ENCODE measurements at regions not wholly inside any gene's neighbourhood (a gene's known extent, or its start where the extent isn't known, plus 50 kb on each side); places are given as distances from the start of the nearest gene placed in this dataset.
"Not testable (repeated sequence)": the region's sequence is repeated elsewhere in the genome, so short reads cannot be mapped to it uniquely, and the experiment has no call there.

DNA sequence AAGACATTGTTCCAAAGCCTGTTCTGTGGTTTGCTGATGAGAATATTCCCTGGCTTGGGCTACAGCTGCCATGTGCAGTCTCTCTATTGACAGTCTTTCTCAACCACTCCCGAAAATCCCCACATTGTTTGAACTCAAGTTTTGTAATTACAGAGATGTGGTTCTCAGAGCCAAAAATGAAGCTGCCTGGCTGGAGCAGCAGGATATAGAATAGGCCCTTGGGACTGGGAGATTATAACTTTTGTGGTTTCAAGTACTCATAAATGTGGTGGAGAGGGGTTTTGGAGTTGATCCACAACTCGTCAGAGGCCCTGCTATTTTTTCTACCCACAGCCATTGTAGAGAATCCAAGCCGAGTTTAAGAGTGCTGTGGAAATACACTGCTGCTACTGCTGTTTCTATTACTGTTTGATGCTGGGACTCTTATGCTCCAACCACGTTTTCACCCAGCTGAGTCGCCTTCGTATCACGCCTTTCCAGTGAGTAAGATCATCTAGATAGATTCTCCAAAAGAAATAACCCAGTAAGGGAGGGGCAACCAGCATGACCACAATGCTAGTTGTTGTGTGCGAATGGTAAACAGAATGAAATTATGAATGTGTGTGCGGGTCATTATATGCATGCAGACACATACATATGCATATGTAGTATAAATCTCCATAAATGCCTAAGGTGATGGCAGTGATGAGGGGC lies 57.1 kb upstream of the ATXN3L start:
- H3K9me3 ChIP-seq, result no peaks in the 10 kb centered on the region
- H3K4me3 Mint-ChIP-seq, result no peak overlapping the region
- peaks cover 0 to 25% of the 10 kb centered on the region in 2 donors for H3K27me3 Mint-ChIP-seq
- H3K9me3 Mint-ChIP-seq, result no peaks in the 10 kb centered on the region
- H3K27ac ChIP-seq (ENCODE audit: low read length), result no peak overlapping the region
- CTCF ChIA-PET, result interaction anchor here in 1 of 2 donors (0.6 kb wide), 1 partner anchor 490 kb away, joined by 3 read pairs; no protein-coding TSS in a partner anchor
- no peaks in the 10 kb centered on the region for H3K4me1 ChIP-seq (ENCODE audit: control insufficient read depth in 1 of 2, extremely low read depth in 1 of 2, insufficient read depth in 2 of 2, low read length in 2 of 2)
- peaks cover 0 to 2% (median 0%) of the 10 kb centered on the region in 3 donors for H3K4me1 Mint-ChIP-seq
- DNase-seq (no peak), ATAC-seq (replicated peaks in 1 of 4) (no peak)
- no peaks in the 10 kb centered on the region for H3K27me3 ChIP-seq (replicated peaks in 1 of 2; ENCODE audit: control insufficient read depth in 2 of 2, extremely low read depth in 1 of 2, insufficient read depth in 2 of 2, low read length in 1 of 2)
- POLR2A ChIA-PET, result no interaction called here
- no CpG with 5 or more reads among the region's 9 CpGs for WGBS (ENCODE audit: insufficient coverage)
- H3K36me3 Mint-ChIP-seq, result no peaks in the 10 kb centered on the region
- no peaks in the 10 kb centered on the region for H3K36me3 ChIP-seq (ENCODE audit: control insufficient read depth in 2 of 2, extremely low read depth in 1 of 2, insufficient read depth in 1 of 2, low read length in 1 of 2)
- no peak overlapping the region for H3K27ac Mint-ChIP-seq
- no peak overlapping the region for H3K4me3 ChIP-seq (ENCODE audit: control insufficient read depth in 1 of 2, extremely low read depth in 1 of 2, low read length in 1 of 2)

DNA sequence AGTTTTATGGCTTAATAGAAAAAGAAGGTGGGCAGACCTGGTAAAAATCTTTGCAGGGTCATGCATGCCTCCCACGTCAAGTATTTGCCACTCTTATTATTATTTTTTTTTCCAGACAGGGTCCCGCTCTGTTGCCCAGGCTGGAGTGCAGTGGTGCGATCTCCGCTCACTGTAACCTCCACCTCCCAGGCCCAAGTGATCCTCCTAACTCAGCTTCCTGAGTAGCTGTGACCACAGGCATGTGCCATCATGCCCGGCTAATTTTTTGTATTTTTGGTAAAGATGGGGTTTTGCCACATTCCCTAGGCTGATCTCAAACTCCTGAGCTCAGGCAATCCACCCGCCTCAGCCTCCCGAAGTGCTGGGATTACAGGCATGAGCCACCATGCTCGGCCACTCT lies 55.7 kb upstream of the ATXN3L start:
- H3K27ac ChIP-seq (ENCODE audit: low read length); H3K9me3 ChIP-seq; H3K4me1 ChIP-seq (ENCODE audit: control insufficient read depth in 1 of 2, extremely low read depth in 1 of 2, insufficient read depth in 2 of 2, low read length in 2 of 2); H3K36me3 Mint-ChIP-seq; CTCF ChIA-PET; H3K4me3 Mint-ChIP-seq; POLR2A ChIA-PET; ATAC-seq (replicated peaks in 1 of 4); H3K27me3 ChIP-seq (replicated peaks in 1 of 2; ENCODE audit: control insufficient read depth in 2 of 2, extremely low read depth in 1 of 2, insufficient read depth in 2 of 2, low read length in 1 of 2); H3K9me3 Mint-ChIP-seq; H3K36me3 ChIP-seq (ENCODE audit: control insufficient read depth in 2 of 2, extremely low read depth in 1 of 2, insufficient read depth in 1 of 2, low read length in 1 of 2); H3K4me3 ChIP-seq (ENCODE audit: control insufficient read depth in 1 of 2, extremely low read depth in 1 of 2, low read length in 1 of 2); H3K27ac Mint-ChIP-seq; DNase-seq; H3K4me1 Mint-ChIP-seq: not testable (repeated sequence)
- WGBS (ENCODE audit: insufficient coverage), result no CpG with 5 or more reads among the region's 8 CpGs
- peaks cover 0 to 24% of the 10 kb centered on the region in 2 donors for H3K27me3 Mint-ChIP-seq

DNA sequence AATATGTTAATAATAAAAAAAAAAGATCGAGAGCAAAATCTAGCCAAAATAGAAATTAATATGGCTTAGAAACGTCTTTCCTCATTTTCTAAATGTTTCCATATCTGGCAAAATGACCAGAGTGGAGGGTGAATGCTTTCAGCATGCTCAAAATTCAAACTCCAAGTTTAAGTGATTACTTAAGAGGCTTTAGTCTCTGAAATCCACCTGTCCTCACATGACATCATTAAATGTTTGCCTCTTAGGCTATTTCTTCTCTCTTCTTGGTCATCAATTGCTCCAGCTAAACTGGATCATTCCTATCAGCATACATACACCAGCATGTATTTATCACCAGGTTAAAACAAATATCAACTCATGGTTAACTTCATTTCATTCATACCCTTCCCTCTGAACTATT lies 54.5 kb upstream of the ATXN3L start:
- H3K9me3 Mint-ChIP-seq, result no peaks in the 10 kb centered on the region
- no CpG with 5 or more reads among the region's 2 CpGs for WGBS (ENCODE audit: insufficient coverage)
- H3K9me3 ChIP-seq, result no peaks in the 10 kb centered on the region
- no peaks in the 10 kb centered on the region for H3K36me3 ChIP-seq (ENCODE audit: control insufficient read depth in 2 of 2, extremely low read depth in 1 of 2, insufficient read depth in 1 of 2, low read length in 1 of 2)
- H3K4me1 ChIP-seq (ENCODE audit: control insufficient read depth in 1 of 2, extremely low read depth in 1 of 2, insufficient read depth in 2 of 2, low read length in 2 of 2), result no peaks in the 10 kb centered on the region
- CTCF ChIA-PET, result no interaction called here
- no peak overlapping the region for H3K27ac ChIP-seq (ENCODE audit: low read length)
- H3K4me3 ChIP-seq (ENCODE audit: control insufficient read depth in 1 of 2, extremely low read depth in 1 of 2, low read length in 1 of 2), result no peak overlapping the region
- peaks cover 0 to 2% (median 0%) of the 10 kb centered on the region in 3 donors for H3K4me1 Mint-ChIP-seq
- ATAC-seq (replicated peaks in 1 of 4), result no peak
- POLR2A ChIA-PET, result no interaction called here
- peaks cover 0 to 25% of the 10 kb centered on the region in 2 donors for H3K27me3 Mint-ChIP-seq
- no peaks in the 10 kb centered on the region for H3K36me3 Mint-ChIP-seq
- H3K27ac Mint-ChIP-seq, result no peak overlapping the region
- no peaks in the 10 kb centered on the region for H3K27me3 ChIP-seq (replicated peaks in 1 of 2; ENCODE audit: control insufficient read depth in 2 of 2, extremely low read depth in 1 of 2, insufficient read depth in 2 of 2, low read length in 1 of 2)
- no peak for DNase-seq
- no peak overlapping the region for H3K4me3 Mint-ChIP-seq

DNA sequence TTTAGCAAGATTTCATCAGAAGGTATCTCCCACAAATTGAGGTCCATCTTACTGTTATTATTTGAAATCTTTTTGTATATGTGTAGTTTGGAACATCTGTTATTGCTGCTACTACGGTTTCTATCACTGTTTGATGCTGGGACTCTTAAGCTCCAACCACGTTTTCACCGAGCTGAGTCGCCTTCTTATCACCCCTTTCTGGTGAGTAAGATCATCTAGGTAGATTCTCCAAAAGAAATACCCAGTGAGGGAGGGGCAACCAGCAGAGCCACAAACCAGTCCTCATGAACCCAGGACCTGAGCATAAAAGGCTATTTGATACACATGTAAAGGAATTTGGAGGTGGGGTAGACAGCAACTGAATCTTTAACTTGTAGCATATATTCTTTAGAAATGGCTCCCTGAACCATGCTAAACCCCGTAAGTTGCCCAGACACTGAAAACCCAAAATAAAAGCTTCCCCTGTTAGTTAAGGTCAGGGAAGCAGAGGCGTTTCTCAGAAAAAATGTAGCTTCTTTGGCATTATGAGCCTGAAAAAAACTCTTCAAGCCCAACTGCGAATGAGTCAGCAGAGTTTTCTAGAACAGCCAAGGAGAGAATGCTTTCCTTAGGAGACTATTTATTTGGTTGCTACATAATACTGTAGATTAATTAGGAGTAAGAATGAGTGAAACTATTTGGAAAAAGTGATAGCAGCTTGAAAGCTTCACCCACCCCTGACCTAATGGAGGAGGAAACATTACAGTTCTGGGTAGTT lies 53.8 kb upstream of the ATXN3L start:
- H3K27me3 Mint-ChIP-seq, result peaks cover 0 to 31% of the 10 kb centered on the region in 2 donors
- ATAC-seq (replicated peaks in 1 of 4) (no peak), DNase-seq (no peak)
- no peak overlapping the region for H3K4me3 ChIP-seq (ENCODE audit: control insufficient read depth in 1 of 2, extremely low read depth in 1 of 2, low read length in 1 of 2)
- H3K27ac Mint-ChIP-seq, result no peak overlapping the region
- no peaks in the 10 kb centered on the region for H3K4me1 ChIP-seq (ENCODE audit: control insufficient read depth in 1 of 2, extremely low read depth in 1 of 2, insufficient read depth in 2 of 2, low read length in 2 of 2)
- no peaks in the 10 kb centered on the region for H3K36me3 ChIP-seq (ENCODE audit: control insufficient read depth in 2 of 2, extremely low read depth in 1 of 2, insufficient read depth in 1 of 2, low read length in 1 of 2)
- CTCF ChIA-PET, result no interaction called here
- H3K4me3 Mint-ChIP-seq, result no peak overlapping the region
- peaks cover 0 to 2% (median 0%) of the 10 kb centered on the region in 3 donors for H3K4me1 Mint-ChIP-seq
- H3K9me3 ChIP-seq, result no peaks in the 10 kb centered on the region
- H3K27ac ChIP-seq (ENCODE audit: low read length), result no peak overlapping the region
- no peaks in the 10 kb centered on the region for H3K27me3 ChIP-seq (replicated peaks in 1 of 2; ENCODE audit: control insufficient read depth in 2 of 2, extremely low read depth in 1 of 2, insufficient read depth in 2 of 2, low read length in 1 of 2)
- POLR2A ChIA-PET, result interaction anchor here in 1 of 2 donors (0.6 kb wide), 1 partner anchor 877 kb away, joined by 4 read pairs; no protein-coding TSS in a partner anchor
- H3K36me3 Mint-ChIP-seq, result no peaks in the 10 kb centered on the region
- H3K9me3 Mint-ChIP-seq, result no peaks in the 10 kb centered on the region
- 20% methylated on average over 1 of the region's 7 CpGs for WGBS (ENCODE audit: insufficient coverage)

DNA sequence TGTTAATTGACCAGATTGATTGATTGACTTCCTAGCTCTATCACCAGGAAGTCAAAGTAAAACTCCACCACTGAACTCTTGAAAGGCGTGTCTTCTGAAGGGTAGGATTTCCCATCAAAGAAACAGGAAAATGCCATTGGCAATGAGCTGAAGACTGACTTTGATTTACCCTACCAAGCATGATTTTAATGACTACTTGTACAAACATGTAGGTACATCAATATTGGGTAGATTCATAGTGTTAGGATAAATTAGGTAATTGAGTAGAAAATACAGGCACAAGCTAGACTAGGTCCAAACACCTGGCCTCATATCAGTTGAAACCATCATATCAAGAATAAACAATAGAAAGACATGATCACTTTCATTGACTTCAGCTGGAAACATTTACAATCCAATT lies 53.2 kb upstream of the ATXN3L start:
- H3K4me1 ChIP-seq (ENCODE audit: control insufficient read depth in 1 of 2, extremely low read depth in 1 of 2, insufficient read depth in 2 of 2, low read length in 2 of 2), result no peaks in the 10 kb centered on the region
- no peak overlapping the region for H3K4me3 ChIP-seq (ENCODE audit: control insufficient read depth in 1 of 2, extremely low read depth in 1 of 2, low read length in 1 of 2)
- ChIA-PET POLR2A (no interaction called here), CTCF (no interaction called here)
- no CpG with 5 or more reads among the region's 1 CpG for WGBS (ENCODE audit: insufficient coverage)
- no peak overlapping the region for H3K27ac ChIP-seq (ENCODE audit: low read length)
- no peaks in the 10 kb centered on the region for H3K9me3 Mint-ChIP-seq
- H3K27me3 ChIP-seq (replicated peaks in 1 of 2; ENCODE audit: control insufficient read depth in 2 of 2, extremely low read depth in 1 of 2, insufficient read depth in 2 of 2, low read length in 1 of 2), result no peaks in the 10 kb centered on the region
- H3K36me3 ChIP-seq (ENCODE audit: control insufficient read depth in 2 of 2, extremely low read depth in 1 of 2, insufficient read depth in 1 of 2, low read length in 1 of 2), result no peaks in the 10 kb centered on the region
- no peaks in the 10 kb centered on the region for H3K36me3 Mint-ChIP-seq
- no peak overlapping the region for H3K27ac Mint-ChIP-seq
- peaks cover 0 to 33% of the 10 kb centered on the region in 2 donors for H3K27me3 Mint-ChIP-seq
- H3K4me3 Mint-ChIP-seq, result no peak overlapping the region
- H3K9me3 ChIP-seq, result no peaks in the 10 kb centered on the region
- ATAC-seq (replicated peaks in 1 of 4), result no peak
- no peak for DNase-seq
- peaks cover 0 to 4% (median 0%) of the 10 kb centered on the region in 3 donors for H3K4me1 Mint-ChIP-seq

DNA sequence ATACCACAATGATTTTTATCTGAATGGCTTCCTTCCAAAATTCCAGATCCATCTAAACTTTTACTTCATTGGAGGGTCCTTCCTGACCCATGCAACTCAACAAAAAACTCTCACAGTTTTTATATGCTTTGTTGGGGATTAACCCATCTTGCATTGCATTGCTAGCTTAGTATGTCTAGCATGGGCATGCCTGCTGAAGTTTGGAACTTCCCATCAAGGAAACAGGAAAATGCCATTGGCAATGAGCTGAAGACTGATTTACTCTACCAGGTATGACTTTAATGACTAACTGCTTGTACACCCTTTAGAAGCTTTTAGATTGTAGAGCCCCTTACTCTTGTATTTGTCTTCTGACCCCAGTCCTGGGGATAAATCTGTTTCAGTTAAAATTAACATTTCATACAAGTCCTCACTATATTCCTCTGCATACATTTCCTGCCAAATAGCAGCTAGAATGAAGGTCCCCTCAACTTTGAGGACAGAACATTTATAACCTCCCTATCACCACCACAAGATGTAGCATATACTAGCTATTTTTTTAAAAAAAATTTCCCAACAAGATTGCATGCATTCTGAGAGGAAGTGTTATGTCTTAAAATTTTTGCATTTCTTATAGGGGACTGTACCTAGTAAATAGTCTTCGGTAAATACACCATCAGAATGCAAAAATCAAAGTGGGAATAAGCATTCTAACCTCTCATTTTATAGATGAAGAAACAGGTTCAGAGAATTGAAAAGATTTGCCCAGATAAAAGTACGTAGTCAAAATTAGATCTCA lies 52.5 kb upstream of the ATXN3L start:
- no CpG with 5 or more reads among the region's 2 CpGs for whole genome bisulfite sequencing (ENCODE audit: insufficient coverage)
- H3K9me3 Mint-ChIP-seq, result no peaks in the 10 kb centered on the region
- H3K36me3 Mint-ChIP-seq, result no peaks in the 10 kb centered on the region
- no peaks in the 10 kb centered on the region for H3K27me3 ChIP-seq (replicated peaks in 1 of 2; ENCODE audit: control insufficient read depth in 2 of 2, extremely low read depth in 1 of 2, insufficient read depth in 2 of 2, low read length in 1 of 2)
- no peak overlapping the region for H3K27ac ChIP-seq (ENCODE audit: low read length)
- no peaks in the 10 kb centered on the region for H3K36me3 ChIP-seq (ENCODE audit: control insufficient read depth in 2 of 2, extremely low read depth in 1 of 2, insufficient read depth in 1 of 2, low read length in 1 of 2)
- peaks cover 0 to 6% (median 2%) of the 10 kb centered on the region in 3 donors for H3K4me1 Mint-ChIP-seq
- no peaks in the 10 kb centered on the region for H3K4me1 ChIP-seq (ENCODE audit: control insufficient read depth in 1 of 2, extremely low read depth in 1 of 2, insufficient read depth in 2 of 2, low read length in 2 of 2)
- POLR2A ChIA-PET, result interaction anchor here in 1 of 2 donors (0.7 kb wide), 1 partner anchor 24 kb away, joined by 3 read pairs; no protein-coding TSS in a partner anchor
- ATAC-seq (replicated peaks in 1 of 4) (no peak), DNase-seq (no peak)
- peaks cover 0 to 30% of the 10 kb centered on the region in 2 donors for H3K27me3 Mint-ChIP-seq
- H3K4me3 Mint-ChIP-seq, result no peak overlapping the region
- no peak overlapping the region for H3K4me3 ChIP-seq (ENCODE audit: control insufficient read depth in 1 of 2, extremely low read depth in 1 of 2, low read length in 1 of 2)
- H3K27ac Mint-ChIP-seq, result no peak overlapping the region
- no peaks in the 10 kb centered on the region for H3K9me3 ChIP-seq
- CTCF ChIA-PET, result no interaction called here
